Neural cell (in vitro differentiated cells): ENCODE measurements at regions not wholly inside any gene's neighbourhood (a gene's known extent, or its start where the extent isn't known, plus 50 kb on each side); places are given as distances from the start of the nearest gene placed in this dataset.

Experiments
- CTCF ChIP-seq: fragments of 450-650 bp; IDR thresholded peaks from 2 replicates; pipeline ENCODE4 v1.5.1; 2014; ENCODE audit warnings: antibody characterized with exemption, mild to moderate bottlenecking, moderate library complexity; ENCODE audit not compliant: poor library complexity, severe bottlenecking
- MXI1 ChIP-seq: fragments of 450-650 bp; conservative IDR thresholded peaks from 2 replicates; pipeline ENCODE4 v1.6.1; 2014; ENCODE audit warnings: antibody characterized with exemption, mild to moderate bottlenecking; ENCODE audit not compliant: poor library complexity, severe bottlenecking
- POLR2AphosphoS5 ChIP-seq: IDR thresholded peaks from 2 replicates; pipeline ENCODE4 v1.6.1; 2012
- SMC3 ChIP-seq: fragments of 450-650 bp; conservative IDR thresholded peaks from 2 replicates; pipeline ENCODE4 v1.6.1; 2014; ENCODE audit warnings: antibody characterized with exemption, mild to moderate bottlenecking, moderate library complexity; ENCODE audit not compliant: poor library complexity
- TAF1 ChIP-seq: IDR thresholded peaks from 2 replicates; pipeline ENCODE4 v1.6.1; 2012; ENCODE audit warnings: low read depth

DNA sequence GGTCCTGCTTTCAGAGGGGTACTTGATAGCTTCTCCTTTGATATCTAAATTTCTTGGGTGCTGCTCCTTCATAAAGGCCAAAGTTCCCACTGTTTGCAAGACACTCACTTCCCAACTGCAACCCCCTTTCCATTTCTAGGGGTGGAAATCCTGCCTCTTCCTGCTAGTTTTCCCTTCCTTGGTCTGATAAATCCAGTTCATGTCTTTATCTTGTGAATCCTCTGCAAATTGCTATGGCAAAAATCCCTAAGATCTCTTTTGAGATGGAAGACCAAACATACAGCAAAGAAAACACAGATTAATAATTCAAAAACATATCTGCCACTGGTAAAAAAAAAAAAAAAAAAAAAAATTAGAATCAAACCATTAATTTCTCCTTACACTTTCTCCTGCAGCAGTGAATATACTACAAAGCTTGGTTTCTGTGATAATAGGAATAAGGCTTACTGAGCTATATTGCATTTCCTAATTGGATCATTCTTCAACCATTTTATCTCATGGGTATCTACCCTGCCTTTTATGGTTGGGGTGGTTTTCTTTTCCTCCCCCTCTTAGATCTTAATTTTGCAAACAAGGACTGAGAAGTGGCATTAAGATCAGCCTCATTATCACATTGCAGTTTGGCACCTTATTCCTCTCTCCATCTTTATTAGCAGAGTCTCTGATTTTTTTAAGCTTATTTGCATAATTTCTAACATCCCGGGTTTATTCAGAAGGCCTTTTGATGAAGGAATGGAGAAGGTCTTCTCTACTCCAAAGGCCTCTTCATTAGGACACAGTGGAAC lies 439.1 kb downstream of the XYLT1 start:
- TF ChIP-seq CTCF (no peak), MXI1 (no peak), POLR2AphosphoS5 (no peak), SMC3 (no peak), TAF1 (no peak)
